Smooth muscle cell (in vitro differentiated cells): ENCODE measurements at regions not wholly inside any gene's neighbourhood (a gene's known extent, or its start where the extent isn't known, plus 50 kb on each side); places are given as distances from the start of the nearest gene placed in this dataset.

Source experiments
- DNase-seq: peaks from one replicate; lab custom pipeline; 2025; ENCODE audit not compliant: unreplicated experiment; lab: John Stamatoyannopoulos, UW
- H2AFZ ChIP-seq: fragments of 200-600 bp; sonication (generic); 2 replicates; pipeline ENCODE4 v1.6.0; 2016; ENCODE audit warnings: antibody characterized with exemption, low read depth, mild to moderate bottlenecking
- H3F3A ChIP-seq: fragments of 200-600 bp; sonication (generic); 2 replicates; pipeline ENCODE4 v1.6.0; 2017; ENCODE audit warnings: antibody characterized with exemption, low read depth
- H3K27ac ChIP-seq: fragments of 200-600 bp; sonication (generic); 2 replicates; pipeline ENCODE4 v1.5.1; 2016; ENCODE audit warnings: low read depth, mild to moderate bottlenecking
- H3K27me3 ChIP-seq: fragments of 200-600 bp; sonication (generic); 2 replicates; pipeline ENCODE4 v1.6.1; 2016; ENCODE audit warnings: low read depth, mild to moderate bottlenecking
- H3K36me3 ChIP-seq: fragments of 200-600 bp; sonication (generic); 2 replicates; pipeline ENCODE4 v1.5.1; 2016; ENCODE audit warnings: low read depth
- H3K4me1 ChIP-seq: fragments of 200-600 bp; sonication (generic); 2 replicates; pipeline ENCODE4 v1.5.1; 2016; ENCODE audit warnings: low read depth
- H3K4me2 ChIP-seq: fragments of 200-600 bp; sonication (generic); 2 replicates; pipeline ENCODE4 v1.6.0; 2016; ENCODE audit warnings: mild to moderate bottlenecking
- H3K4me3 ChIP-seq: fragments of 200-600 bp; sonication (generic); 2 replicates; pipeline ENCODE4 v1.5.1; 2016; ENCODE audit warnings: mild to moderate bottlenecking
- H3K79me2 ChIP-seq: fragments of 200-600 bp; sonication (generic); 2 replicates; pipeline ENCODE4 v1.6.0; 2016; ENCODE audit warnings: low read depth, mild to moderate bottlenecking
- H3K9ac ChIP-seq: fragments of 200-600 bp; sonication (generic); 2 replicates; pipeline ENCODE4 v1.6.0; 2016; ENCODE audit warnings: low read depth
- H3K9me3 ChIP-seq: fragments of 200-600 bp; sonication (generic); replicated peaks from 2 replicates; pipeline ENCODE4 v1.5.1; 2016; ENCODE audit warnings: low read depth
- H4K20me1 ChIP-seq: fragments of 200-600 bp; sonication (generic); 2 replicates; pipeline ENCODE4 v1.6.0; 2016; ENCODE audit warnings: low read depth
- CTCF ChIP-seq: fragments of 200-600 bp; sonication (generic); IDR thresholded peaks from 2 replicates; pipeline ENCODE4 v1.5.1; 2017; ENCODE audit warnings: borderline replicate concordance, mild to moderate bottlenecking, antibody characterized with exemption; ENCODE audit not compliant: insufficient read depth, poor library complexity, severe bottlenecking
- WGBS: methylation state at CpG from one replicate; pipeline ENCODE4 v1.1.7; 2016; ENCODE audit warnings: low lambda C conversion rate; 5-methylcytosine and 5-hydroxymethylcytosine counted together

- H2AFZ ChIP-seq, result no peak overlapping the region
- no peak for DNase-seq
- H3K9me3 ChIP-seq, result no peaks in the 10 kb centered on the region
- H3K4me2 ChIP-seq, result no peak overlapping the region
- H3K79me2 ChIP-seq, result no peaks in the 10 kb centered on the region
- no peak overlapping the region for H3K9ac ChIP-seq
- no peaks in the 10 kb centered on the region for H3F3A ChIP-seq
- H3K27me3 ChIP-seq, result peaks cover 13% of the 10 kb centered on the region
- H3K27ac ChIP-seq, result no peak overlapping the region
- H3K4me3 ChIP-seq, result no peak overlapping the region
- no peaks in the 10 kb centered on the region for H3K4me1 ChIP-seq
- H3K36me3 ChIP-seq, result no peaks in the 10 kb centered on the region
- H4K20me1 ChIP-seq, result no peaks in the 10 kb centered on the region
- TF ChIP-seq CTCF, result no peak
These were observed 52.8 kb upstream of the CD302 start for GRCh38 chr2:159850789-159851188.

GRCh38 chr2:159849160-159849813 lies 51.3 kb upstream of the CD302 start:
- no peak overlapping the region for H3K27ac ChIP-seq
- 88% methylated on average over 3 of the region's 3 CpGs for whole genome bisulfite sequencing
- H3K79me2 ChIP-seq, result no peaks in the 10 kb centered on the region
- no peaks in the 10 kb centered on the region for H3K36me3 ChIP-seq
- H3K4me2 ChIP-seq, result no peak overlapping the region
- H3K9ac ChIP-seq, result no peak overlapping the region
- no peaks in the 10 kb centered on the region for H3F3A ChIP-seq
- H2AFZ ChIP-seq, result no peak overlapping the region
- no peak for TF ChIP-seq CTCF
- no peak overlapping the region for H3K4me3 ChIP-seq
- H3K27me3 ChIP-seq, result peaks cover 13% of the 10 kb centered on the region
- DNase-seq, result no peak
- no peaks in the 10 kb centered on the region for H3K9me3 ChIP-seq
- H3K4me1 ChIP-seq, result no peaks in the 10 kb centered on the region
- H4K20me1 ChIP-seq, result no peaks in the 10 kb centered on the region
